ENCODE measurements at regions not wholly inside any gene's neighbourhood (a gene's known extent, or its start where the extent isn't known, plus 50 kb on each side); places are given as distances from the start of the nearest gene placed in this dataset.
A peak's percentile ranks its signal among the peaks of the same experiment; 100 is the strongest.

GRCh38 chr1:101476541-101476940, 239.7 kb downstream of the S1PR1 start:
- H3K4me1 ChIP-seq: no peaks in the 10 kb centered on the region
- peaks cover 0 to 16% (median 10%) of the 10 kb centered on the region in 12 donors for H3K9me3 ChIP-seq
- WGBS, 4 donors: 54 to 63% (median 58%) methylated on average over 1 of the region's 1 CpG
- ATAC-seq (no peak), DNase-seq (no peak)
- no peak for TF ChIP-seq CTCF (IDR thresholded peaks at IDR 0.05)
- TF ChIP-seq POLR2A (IDR thresholded peaks at IDR 0.05): no peak
- intact Hi-C loops (cut with DNase I): no loop called here
- no peak overlapping the region for H3K27ac ChIP-seq
- no peak overlapping the region for H3K4me3 ChIP-seq
- no peaks in the 10 kb centered on the region for H3K27me3 ChIP-seq
- no peaks in the 10 kb centered on the region for H3K36me3 ChIP-seq

GRCh38 chr1:101479945-101480344, 243.1 kb downstream of the S1PR1 start:
- no peak overlapping the region for H3K27ac ChIP-seq
- no peak for ATAC-seq

GRCh38 chr1:101482306-101482705, 245.5 kb downstream of the S1PR1 start:
- peaks cover 0 to 9% (median 0%) of the 10 kb centered on the region in 12 donors for H3K4me1 ChIP-seq
- intact Hi-C loops (cut with DNase I): no loop called here
- no peaks in the 10 kb centered on the region for H3K36me3 ChIP-seq
- no peak for TF ChIP-seq POLR2A (IDR thresholded peaks at IDR 0.05)
- TF ChIP-seq CTCF (IDR thresholded peaks at IDR 0.05): no peak
- no peak overlapping the region for H3K4me3 ChIP-seq
- H3K27me3 ChIP-seq: no peaks in the 10 kb centered on the region
- ATAC-seq (no peak), DNase-seq (no peak)
- WGBS, 4 donors: 53 to 73% (median 63%) methylated on average over 4 of the region's 4 CpGs
- H3K9me3 ChIP-seq: no peaks in the 10 kb centered on the region
- no peak overlapping the region for H3K27ac ChIP-seq

More at GRCh38 chr1:101479945-101480344, 243.1 kb downstream of the S1PR1 start:
- TF ChIP-seq POLR2A (IDR thresholded peaks at IDR 0.05): no peak
- TF ChIP-seq CTCF (IDR thresholded peaks at IDR 0.05): no peak
- intact Hi-C loops (cut with DNase I): no loop called here
- Histone ChIP-seq H3K4me1 (peaks cover 0 to 9% (median 0%) of the 10 kb centered on the region in 12 donors), H3K27me3 (no peaks in the 10 kb centered on the region), H3K9me3 (no peaks in the 10 kb centered on the region), H3K36me3 (no peaks in the 10 kb centered on the region), H3K4me3 (no peak overlapping the region)
- no peak for DNase-seq

GRCh38 chr1:101483982-101484688, 247.3 kb downstream of the S1PR1 start:
- Histone ChIP-seq H3K9me3 (peaks cover 0 to 3% (median 0%) of the 10 kb centered on the region in 12 donors), H3K4me3 (no peak overlapping the region), H3K4me1 (peaks cover 0 to 9% (median 0%) of the 10 kb centered on the region in 12 donors), H3K27me3 (no peaks in the 10 kb centered on the region), H3K36me3 (no peaks in the 10 kb centered on the region), H3K27ac (peak overlapping the region in 1 of 12 donors; percentile 5)
- no peak for DNase-seq
- ATAC-seq: no peak
- WGBS, 4 donors: 62 to 70% (median 64%) methylated on average over 5 of the region's 5 CpGs
- intact Hi-C loops (cut with DNase I): no loop called here
- no peak for TF ChIP-seq POLR2A (IDR thresholded peaks at IDR 0.05)
- TF ChIP-seq CTCF (IDR thresholded peaks at IDR 0.05): no peak

Data from heart left ventricle (tissue), 16 donors.